ENCODE measurements at regions not wholly inside any gene's neighbourhood (a gene's known extent, or its start where the extent isn't known, plus 50 kb on each side); places are given as distances from the start of the nearest gene placed in this dataset.
"Not testable (repeated sequence)": the region's sequence is repeated elsewhere in the genome, so short reads cannot be mapped to it uniquely, and the experiment has no call there.

GRCh38 chr12:124126950-124127655 is 154.1 kb downstream of the ZNF664 start:
- no peak for ATAC-seq
- no peaks in the 10 kb centered on the region for H3K36me3 Mint-ChIP-seq
- H3K4me1 Mint-ChIP-seq, result peaks cover 28% of the 10 kb centered on the region
- CTCF ChIA-PET, result no interaction called here
- peaks cover 25% of the 10 kb centered on the region for H3K27me3 Mint-ChIP-seq
- H3K4me3 Mint-ChIP-seq, result no peak overlapping the region
- H3K9me3 Mint-ChIP-seq (ENCODE audit: low read depth), result no peaks in the 10 kb centered on the region
- H3K27ac Mint-ChIP-seq, result no peak overlapping the region
- DNase-seq, result no peak

- H3K4me3 Mint-ChIP-seq, result no peak overlapping the region
- H3K4me1 Mint-ChIP-seq, result peaks cover 28% of the 10 kb centered on the region
- no peaks in the 10 kb centered on the region for H3K36me3 Mint-ChIP-seq
- CTCF ChIA-PET, result no interaction called here
- DNase-seq (no peak), ATAC-seq (no peak)
- peaks cover 15% of the 10 kb centered on the region for H3K27me3 Mint-ChIP-seq
- H3K27ac Mint-ChIP-seq, result no peak overlapping the region
- no peaks in the 10 kb centered on the region for H3K9me3 Mint-ChIP-seq (ENCODE audit: low read depth)
These were observed 156.1 kb downstream of the ZNF664 start for GRCh38 chr12:124129132-124129531.

GRCh38 chr12:124130691-124131591 is 157.9 kb downstream of the ZNF664 start:
- H3K4me3 Mint-ChIP-seq, result no peak overlapping the region
- H3K27me3 Mint-ChIP-seq, result peaks cover 15% of the 10 kb centered on the region

GRCh38 chr12:124131659-124132058 is 158.6 kb downstream of the ZNF664 start:
- no peak overlapping the region for H3K27ac Mint-ChIP-seq
- H3K4me1 Mint-ChIP-seq, result peaks cover 8% of the 10 kb centered on the region
- ATAC-seq (no peak), DNase-seq (no peak)
- no peak overlapping the region for H3K4me3 Mint-ChIP-seq
- H3K9me3 Mint-ChIP-seq (ENCODE audit: low read depth), result no peaks in the 10 kb centered on the region
- CTCF ChIA-PET, result no interaction called here
- H3K27me3 Mint-ChIP-seq, result peaks cover 13% of the 10 kb centered on the region
- H3K36me3 Mint-ChIP-seq, result no peaks in the 10 kb centered on the region

More at GRCh38 chr12:124130691-124131591, 157.9 kb downstream of the ZNF664 start:
- CTCF ChIA-PET, result no interaction called here
- Mint-ChIP-seq H3K9me3 (ENCODE audit: low read depth) (no peaks in the 10 kb centered on the region), H3K36me3 (no peaks in the 10 kb centered on the region), H3K4me1 (peaks cover 14% of the 10 kb centered on the region), H3K27ac (no peak overlapping the region)
- ATAC-seq, result no peak
- DNase-seq, result no peak

- Mint-ChIP-seq H3K4me1 (peaks cover 2% of the 10 kb centered on the region), H3K27ac (no peak overlapping the region), H3K36me3 (no peaks in the 10 kb centered on the region), H3K4me3 (no peak overlapping the region), H3K27me3 (peaks cover 13% of the 10 kb centered on the region), H3K9me3 (ENCODE audit: low read depth) (no peaks in the 10 kb centered on the region)
- DNase-seq (no peak), ATAC-seq (no peak)
- CTCF ChIA-PET, result no interaction called here
These were observed 159.5 kb downstream of the ZNF664 start for GRCh38 chr12:124132530-124132929.

- CTCF ChIA-PET, result no interaction called here
- no peak for ATAC-seq
- peaks cover 6% of the 10 kb centered on the region for H3K9me3 Mint-ChIP-seq (ENCODE audit: low read depth)
These were observed 158.1 kb upstream of the RFLNA start for GRCh38 chr12:124136796-124137195.

GRCh38 chr12:124140944-124141486 is 153.9 kb upstream of the RFLNA start:
- Mint-ChIP-seq H3K27me3 (peaks cover 42% of the 10 kb centered on the region), H3K4me1 (no peaks in the 10 kb centered on the region), H3K36me3 (no peaks in the 10 kb centered on the region), H3K9me3 (ENCODE audit: low read depth) (peaks cover 6% of the 10 kb centered on the region), H3K4me3 (no peak overlapping the region), H3K27ac (no peak overlapping the region)
- CTCF ChIA-PET, result interaction anchor here (0.9 kb wide), 1 partner anchor 8 kb away, joined by 3 read pairs; no protein-coding TSS in a partner anchor
- DNase-seq (no peak), ATAC-seq (no peak)

More at GRCh38 chr12:124136796-124137195, 158.1 kb upstream of the RFLNA start:
- Mint-ChIP-seq H3K36me3 (no peaks in the 10 kb centered on the region), H3K27ac (no peak overlapping the region), H3K27me3 (peaks cover 26% of the 10 kb centered on the region), H3K4me1 (no peaks in the 10 kb centered on the region), H3K4me3 (no peak overlapping the region)
- no peak for DNase-seq

- H3K9me3 Mint-ChIP-seq (ENCODE audit: low read depth); DNase-seq; CTCF ChIA-PET; ATAC-seq; H3K36me3 Mint-ChIP-seq; H3K27ac Mint-ChIP-seq; H3K4me3 Mint-ChIP-seq; H3K4me1 Mint-ChIP-seq: not testable (repeated sequence)
- H3K27me3 Mint-ChIP-seq, result peaks cover 42% of the 10 kb centered on the region
These were observed 153.3 kb upstream of the RFLNA start for GRCh38 chr12:124141611-124142010.

GRCh38 chr12:124142395-124143035 is 152.4 kb upstream of the RFLNA start:
- DNase-seq (no peak), ATAC-seq (no peak)
- no peaks in the 10 kb centered on the region for H3K36me3 Mint-ChIP-seq
- no peak overlapping the region for H3K4me3 Mint-ChIP-seq
- CTCF ChIA-PET, result no interaction called here
- no peaks in the 10 kb centered on the region for H3K4me1 Mint-ChIP-seq
- peaks cover 6% of the 10 kb centered on the region for H3K9me3 Mint-ChIP-seq (ENCODE audit: low read depth)
- no peak overlapping the region for H3K27ac Mint-ChIP-seq
- peaks cover 42% of the 10 kb centered on the region for H3K27me3 Mint-ChIP-seq

GRCh38 chr12:124143726-124144125 is 151.2 kb upstream of the RFLNA start:
- Mint-ChIP-seq H3K4me1 (no peaks in the 10 kb centered on the region), H3K27me3 (peaks cover 35% of the 10 kb centered on the region), H3K9me3 (ENCODE audit: low read depth) (peaks cover 4% of the 10 kb centered on the region), H3K36me3 (no peaks in the 10 kb centered on the region), H3K27ac (no peak overlapping the region), H3K4me3 (no peak overlapping the region)
- CTCF ChIA-PET, result interaction anchor here (0.7 kb wide), 1 partner anchor 125 kb away, joined by 3 read pairs; no protein-coding TSS in a partner anchor
- DNase-seq, result no peak
- no peak for ATAC-seq

- ATAC-seq, result no peak
- Mint-ChIP-seq H3K27me3 (peaks cover 34% of the 10 kb centered on the region), H3K4me1 (no peaks in the 10 kb centered on the region), H3K9me3 (ENCODE audit: low read depth) (peaks cover 4% of the 10 kb centered on the region), H3K4me3 (no peak overlapping the region), H3K27ac (no peak overlapping the region), H3K36me3 (no peaks in the 10 kb centered on the region)
- CTCF ChIA-PET, result no interaction called here
- no peak for DNase-seq
These were observed 150.2 kb upstream of the RFLNA start for GRCh38 chr12:124144531-124145194.

GRCh38 chr12:124147027-124147426 is 147.9 kb upstream of the RFLNA start:
- Mint-ChIP-seq H3K9me3 (ENCODE audit: low read depth) (no peaks in the 10 kb centered on the region), H3K4me1 (no peaks in the 10 kb centered on the region), H3K27ac (no peak overlapping the region), H3K36me3 (no peaks in the 10 kb centered on the region), H3K27me3 (peaks cover 15% of the 10 kb centered on the region), H3K4me3 (no peak overlapping the region)
- ATAC-seq (no peak), DNase-seq (no peak)
- CTCF ChIA-PET, result no interaction called here

- peaks cover 10% of the 10 kb centered on the region for H3K27me3 Mint-ChIP-seq
- CTCF ChIA-PET, result no interaction called here
- H3K4me1 Mint-ChIP-seq, result no peaks in the 10 kb centered on the region
- no peaks in the 10 kb centered on the region for H3K36me3 Mint-ChIP-seq
- DNase-seq (no peak), ATAC-seq (no peak)
- H3K9me3 Mint-ChIP-seq (ENCODE audit: low read depth), result no peaks in the 10 kb centered on the region
- H3K4me3 Mint-ChIP-seq, result no peak overlapping the region
- H3K27ac Mint-ChIP-seq, result no peak overlapping the region
These were observed 147.3 kb upstream of the RFLNA start for GRCh38 chr12:124147575-124147974.
